KMS-11 (cell line): ENCODE measurements at regions not wholly inside any gene's neighbourhood (a gene's known extent, or its start where the extent isn't known, plus 50 kb on each side); places are given as distances from the start of the nearest gene placed in this dataset.

Source experiments
- H2AFZ ChIP-seq: fragments of 200-600 bp; sonication (generic); 2 replicates; pipeline ENCODE4 v1.6.1; 2016; ENCODE audit warnings: antibody characterized with exemption, mixed run types, low read depth
- H3K27ac ChIP-seq: fragments of 200-600 bp; sonication (generic); 2 replicates; pipeline ENCODE4 v1.6.1; 2016; ENCODE audit warnings: mild to moderate bottlenecking, mixed run types
- H3K27me3 ChIP-seq: fragments of 200-600 bp; sonication (generic); 2 replicates; pipeline ENCODE4 v1.6.1; 2017; ENCODE audit warnings: mild to moderate bottlenecking, low read depth, mixed run types, moderate library complexity; ENCODE audit not compliant: insufficient read depth
- H3K36me3 ChIP-seq: fragments of 200-600 bp; sonication (generic); 2 replicates; pipeline ENCODE4 v1.6.1; 2017; ENCODE audit warnings: mild to moderate bottlenecking, mixed run types; ENCODE audit not compliant: insufficient read depth
- H3K4me1 ChIP-seq: fragments of 200-600 bp; sonication (generic); 2 replicates; pipeline ENCODE4 v1.6.1; 2016; ENCODE audit warnings: mild to moderate bottlenecking, low read depth, mixed run types; ENCODE audit not compliant: poor library complexity, severe bottlenecking
- H3K4me2 ChIP-seq: fragments of 200-600 bp; sonication (generic); 2 replicates; pipeline ENCODE4 v1.7.0; 2016; ENCODE audit warnings: mild to moderate bottlenecking, mixed run types
- H3K4me3 ChIP-seq: fragments of 200-600 bp; sonication (generic); IDR thresholded peaks from 2 replicates; pipeline ENCODE4 v1.6.1; 2017; ENCODE audit warnings: low read depth, low read length, mixed read lengths; ENCODE audit not compliant: insufficient read depth
- H3K79me2 ChIP-seq: fragments of 200-600 bp; sonication (generic); 2 replicates; pipeline ENCODE4 v1.6.1; 2016; ENCODE audit warnings: low read depth, mixed run types; ENCODE audit not compliant: insufficient read depth
- H3K9ac ChIP-seq: fragments of 200-600 bp; sonication (generic); 2 replicates; pipeline ENCODE4 v1.6.1; 2016; ENCODE audit warnings: mild to moderate bottlenecking, mixed run types
- H4K20me1 ChIP-seq: fragments of 200-600 bp; sonication (generic); 2 replicates; pipeline ENCODE4 v1.6.1; 2016; ENCODE audit warnings: mild to moderate bottlenecking, mixed run types; ENCODE audit not compliant: insufficient read depth
- TF ChIP-seq, protein P1 (sequence below): fragments of 200-600 bp; sonication (generic); conservative IDR thresholded peaks from 2 replicates; pipeline ENCODE4 v1.6.1; 2017; ENCODE audit warnings: low read depth, mild to moderate bottlenecking, antibody characterized with exemption, low read length, moderate library complexity, mixed read lengths

- no peak overlapping the region for H2AFZ ChIP-seq
- H3K4me1 ChIP-seq: no peaks in the 10 kb centered on the region
- no peaks in the 10 kb centered on the region for H3K79me2 ChIP-seq
- H3K36me3 ChIP-seq: no peaks in the 10 kb centered on the region
- no peaks in the 10 kb centered on the region for H3K27me3 ChIP-seq
- H3K4me3 ChIP-seq: no peak overlapping the region
- TF ChIP-seq, protein P1, sequence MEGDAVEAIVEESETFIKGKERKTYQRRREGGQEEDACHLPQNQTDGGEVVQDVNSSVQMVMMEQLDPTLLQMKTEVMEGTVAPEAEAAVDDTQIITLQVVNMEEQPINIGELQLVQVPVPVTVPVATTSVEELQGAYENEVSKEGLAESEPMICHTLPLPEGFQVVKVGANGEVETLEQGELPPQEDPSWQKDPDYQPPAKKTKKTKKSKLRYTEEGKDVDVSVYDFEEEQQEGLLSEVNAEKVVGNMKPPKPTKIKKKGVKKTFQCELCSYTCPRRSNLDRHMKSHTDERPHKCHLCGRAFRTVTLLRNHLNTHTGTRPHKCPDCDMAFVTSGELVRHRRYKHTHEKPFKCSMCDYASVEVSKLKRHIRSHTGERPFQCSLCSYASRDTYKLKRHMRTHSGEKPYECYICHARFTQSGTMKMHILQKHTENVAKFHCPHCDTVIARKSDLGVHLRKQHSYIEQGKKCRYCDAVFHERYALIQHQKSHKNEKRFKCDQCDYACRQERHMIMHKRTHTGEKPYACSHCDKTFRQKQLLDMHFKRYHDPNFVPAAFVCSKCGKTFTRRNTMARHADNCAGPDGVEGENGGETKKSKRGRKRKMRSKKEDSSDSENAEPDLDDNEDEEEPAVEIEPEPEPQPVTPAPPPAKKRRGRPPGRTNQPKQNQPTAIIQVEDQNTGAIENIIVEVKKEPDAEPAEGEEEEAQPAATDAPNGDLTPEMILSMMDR: no peak
- H3K4me2 ChIP-seq: no peak overlapping the region
- no peaks in the 10 kb centered on the region for H4K20me1 ChIP-seq
- H3K9ac ChIP-seq: no peak overlapping the region
- H3K27ac ChIP-seq: no peak overlapping the region
Measured at GRCh38 chr2:217671075-217671474, 331.7 kb downstream of the TNS1 start.

- TF ChIP-seq, protein P1: no peak
- H2AFZ ChIP-seq: no peak overlapping the region
- no peaks in the 10 kb centered on the region for H3K79me2 ChIP-seq
Measured at GRCh38 chr2:217669831-217670230, 333.0 kb downstream of the TNS1 start.

DNA sequence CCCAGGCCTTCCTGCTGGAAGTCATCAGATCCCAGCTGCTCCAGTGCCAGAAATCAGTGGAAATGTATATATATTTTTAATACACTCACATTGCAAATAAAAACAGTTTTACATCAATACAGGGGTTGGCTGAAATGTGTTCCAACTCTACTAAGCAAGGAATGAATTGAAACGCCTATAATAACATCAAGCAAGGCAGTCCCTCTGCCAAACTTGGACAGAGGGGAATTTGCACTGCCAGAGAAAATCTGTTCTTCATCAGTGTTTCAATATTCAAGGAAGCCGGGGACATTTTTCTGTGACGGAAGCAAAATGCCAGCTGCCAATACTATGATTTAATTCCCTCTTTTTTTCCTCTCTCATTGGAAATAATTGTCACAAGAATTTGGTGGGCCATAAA lies 335.3 kb downstream of the TNS1 start:
- Histone ChIP-seq H3K9ac (no peak overlapping the region), H3K4me1 (no peaks in the 10 kb centered on the region), H3K4me2 (no peak overlapping the region), H3K27me3 (no peaks in the 10 kb centered on the region), H2AFZ (no peak overlapping the region), H3K27ac (no peak overlapping the region), H4K20me1 (no peaks in the 10 kb centered on the region), H3K4me3 (no peak overlapping the region), H3K79me2 (no peaks in the 10 kb centered on the region), H3K36me3 (no peaks in the 10 kb centered on the region)
- TF ChIP-seq, protein P1: no peak

More at GRCh38 chr2:217669831-217670230, 333.0 kb downstream of the TNS1 start:
- H3K27me3 ChIP-seq: no peaks in the 10 kb centered on the region
- no peak overlapping the region for H3K27ac ChIP-seq
- no peak overlapping the region for H3K4me2 ChIP-seq
- no peak overlapping the region for H3K9ac ChIP-seq
- no peaks in the 10 kb centered on the region for H3K4me1 ChIP-seq
- no peaks in the 10 kb centered on the region for H4K20me1 ChIP-seq
- H3K36me3 ChIP-seq: no peaks in the 10 kb centered on the region
- H3K4me3 ChIP-seq: no peak overlapping the region

DNA sequence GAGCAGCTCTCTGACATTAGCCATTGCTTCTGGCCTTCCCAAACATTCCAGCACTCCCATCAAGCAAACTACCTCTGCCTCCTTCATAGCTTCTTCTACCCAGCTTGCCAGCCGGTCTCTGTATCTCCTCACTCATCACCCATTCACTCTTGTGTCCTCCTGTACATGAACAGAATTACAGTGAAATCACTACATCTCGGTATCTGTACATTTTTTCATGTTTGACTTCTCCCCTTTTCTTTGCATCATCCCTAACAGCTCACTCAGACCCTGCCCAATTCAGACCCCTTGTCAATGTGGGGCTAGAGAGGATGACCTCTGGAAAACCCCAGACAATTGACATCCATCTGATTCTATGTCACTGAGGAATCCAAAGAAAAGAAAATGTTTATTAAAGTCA lies 335.8 kb downstream of the TNS1 start:
- TF ChIP-seq, protein P1: no peak
- H3K9ac ChIP-seq: no peak overlapping the region
- H3K27me3 ChIP-seq: no peaks in the 10 kb centered on the region
- no peaks in the 10 kb centered on the region for H4K20me1 ChIP-seq
- H3K4me1 ChIP-seq: no peaks in the 10 kb centered on the region
- no peaks in the 10 kb centered on the region for H3K79me2 ChIP-seq
- H3K27ac ChIP-seq: no peak overlapping the region
- H3K36me3 ChIP-seq: no peaks in the 10 kb centered on the region
- H2AFZ ChIP-seq: no peak overlapping the region
- H3K4me3 ChIP-seq: no peak overlapping the region
- no peak overlapping the region for H3K4me2 ChIP-seq
